Gastrocnemius medialis (tissue), 4 donors: ENCODE measurements at regions not wholly inside any gene's neighbourhood (a gene's known extent, or its start where the extent isn't known, plus 50 kb on each side); places are given as distances from the start of the nearest gene placed in this dataset.

Experiments used
- ATAC-seq, 2 donors: fragments of 150-250 bp; one replicate each; pipeline ENCODE4 v1.9.1; 2016
- DNase-seq, 2 donors: peaks; one replicate each; pipeline ENCODE4 v3.0.0-alpha.2; 2019
- H3K27ac ChIP-seq, 4 donors: fragments of 200-600 bp; sonication (generic); 1 replicate in 1 of 4; 2 replicates in 3 of 4; pipeline ENCODE4 v1.5.1; 2016 to 2018; ENCODE audit warnings: mild to moderate bottlenecking in 2 of 4, moderate library complexity in 1 of 4
- H3K27me3 ChIP-seq, 3 donors: fragments of 200-600 bp; sonication (generic) in 2 of 3; 1 replicate in 1 of 3; 2 replicates in 2 of 3; pipeline versions ENCODE4 v1.5.1 to v1.6.0; 2016 to 2019; ENCODE audit warnings: mild to moderate bottlenecking in 1 of 3, moderate library complexity in 1 of 3
- H3K36me3 ChIP-seq, 2 donors: fragments of 200-600 bp; sonication (generic) in 1 of 2; one replicate each; pipeline ENCODE4 v1.5.1; 2017 to 2018
- H3K4me1 ChIP-seq, 2 donors: fragments of 200-600 bp; sonication (generic) in 1 of 2; one replicate each; pipeline ENCODE4 v1.5.1; 2016 to 2017; ENCODE audit warnings: mild to moderate bottlenecking in 2 of 2
- H3K4me3 ChIP-seq, 4 donors: fragments of 200-600 bp; sonication (generic) in 3 of 4; 1 replicate in 1 of 4; 2 replicates in 3 of 4; pipeline ENCODE4 v1.5.1; 2016 to 2019; ENCODE audit warnings: mild to moderate bottlenecking in 2 of 4
- H3K9me3 ChIP-seq, 3 donors: fragments of 200-600 bp; sonication (generic) in 2 of 3; 1 replicate in 1 of 3; 2 replicates in 2 of 3; pipeline ENCODE4 v1.5.1; 2016 to 2019
- POLR2A ChIP-seq, 2 donors: fragments of 450-650 bp; IDR thresholded peaks; one replicate each; pipeline ENCODE4 v1.6.1; 2017; ENCODE audit warnings: antibody characterized with exemption in 2 of 2, mild to moderate bottlenecking in 2 of 2, moderate library complexity in 2 of 2
- in situ Hi-C, 4 donors: fragments of 200-750 bp; cut with MboI; loops; one replicate each; pipeline versions ENCODE4 v1.15.0 to v1.8.0; 2017; ENCODE audit warnings: low sequenced_read_pairs in 4 of 4
- intact Hi-C: fragments of 100-400 bp; cut with DNase I; formaldehyde crosslinking; loops from one replicate; pipeline ENCODE4 v1.15.1; 2023; ENCODE audit warnings: low total_unique reads
- TF ChIP-seq, protein P1 (sequence below), 5 experiments: fragments of 450-650 bp in 3 of 5; fragments of 200-600 bp in 2 of 5; sonication (generic) in 2 of 5; IDR thresholded peaks in 4 of 5; conservative IDR thresholded peaks in 1 of 5; 1 replicate in 4 of 5; 2 replicates in 1 of 5; pipeline ENCODE4 v1.5.1; 2016 to 2019; ENCODE audit warnings: antibody characterized with exemption in 5 of 5, mild to moderate bottlenecking in 3 of 5, moderate library complexity in 3 of 5

DNA sequence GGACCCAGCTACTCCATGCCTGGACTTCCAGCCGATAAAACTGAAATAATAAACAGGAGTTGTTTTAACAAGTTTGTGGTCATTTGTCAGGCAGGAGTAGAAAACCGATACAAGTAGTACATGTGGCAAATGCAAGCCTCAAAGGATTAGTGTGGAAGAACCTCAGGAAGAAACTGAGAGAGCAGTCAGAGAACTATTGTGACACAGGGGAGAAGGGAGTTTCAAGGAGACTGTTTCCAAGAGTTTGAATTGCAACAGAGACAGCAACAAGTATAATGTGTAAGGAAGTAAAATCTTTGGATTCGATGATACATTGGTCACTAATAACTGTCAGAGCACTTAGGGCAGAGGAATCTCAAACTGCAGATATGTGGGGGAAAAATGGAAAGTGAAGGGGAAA lies 450.6 kb upstream of the ARHGEF26 start:
- ATAC-seq, result peak in 1 of 2 donors; percentile 46
- TF ChIP-seq POLR2A (IDR thresholded peaks at IDR 0.05), result no peak
- TF ChIP-seq, protein P1, sequence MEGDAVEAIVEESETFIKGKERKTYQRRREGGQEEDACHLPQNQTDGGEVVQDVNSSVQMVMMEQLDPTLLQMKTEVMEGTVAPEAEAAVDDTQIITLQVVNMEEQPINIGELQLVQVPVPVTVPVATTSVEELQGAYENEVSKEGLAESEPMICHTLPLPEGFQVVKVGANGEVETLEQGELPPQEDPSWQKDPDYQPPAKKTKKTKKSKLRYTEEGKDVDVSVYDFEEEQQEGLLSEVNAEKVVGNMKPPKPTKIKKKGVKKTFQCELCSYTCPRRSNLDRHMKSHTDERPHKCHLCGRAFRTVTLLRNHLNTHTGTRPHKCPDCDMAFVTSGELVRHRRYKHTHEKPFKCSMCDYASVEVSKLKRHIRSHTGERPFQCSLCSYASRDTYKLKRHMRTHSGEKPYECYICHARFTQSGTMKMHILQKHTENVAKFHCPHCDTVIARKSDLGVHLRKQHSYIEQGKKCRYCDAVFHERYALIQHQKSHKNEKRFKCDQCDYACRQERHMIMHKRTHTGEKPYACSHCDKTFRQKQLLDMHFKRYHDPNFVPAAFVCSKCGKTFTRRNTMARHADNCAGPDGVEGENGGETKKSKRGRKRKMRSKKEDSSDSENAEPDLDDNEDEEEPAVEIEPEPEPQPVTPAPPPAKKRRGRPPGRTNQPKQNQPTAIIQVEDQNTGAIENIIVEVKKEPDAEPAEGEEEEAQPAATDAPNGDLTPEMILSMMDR (IDR thresholded peaks at IDR 0.05 in 4 of 5, conservative IDR thresholded peaks at IDR 0.05 in 1 of 5), result no peak
- H3K9me3 ChIP-seq, result no peaks in the 10 kb centered on the region
- no peak for DNase-seq
- no peaks in the 10 kb centered on the region for H3K4me1 ChIP-seq
- no peak overlapping the region for H3K4me3 ChIP-seq
- no peaks in the 10 kb centered on the region for H3K27me3 ChIP-seq
- no peak overlapping the region for H3K27ac ChIP-seq
- intact Hi-C loops, result no loop called here
- in situ Hi-C loops, result no loop called here
- no peaks in the 10 kb centered on the region for H3K36me3 ChIP-seq

DNA sequence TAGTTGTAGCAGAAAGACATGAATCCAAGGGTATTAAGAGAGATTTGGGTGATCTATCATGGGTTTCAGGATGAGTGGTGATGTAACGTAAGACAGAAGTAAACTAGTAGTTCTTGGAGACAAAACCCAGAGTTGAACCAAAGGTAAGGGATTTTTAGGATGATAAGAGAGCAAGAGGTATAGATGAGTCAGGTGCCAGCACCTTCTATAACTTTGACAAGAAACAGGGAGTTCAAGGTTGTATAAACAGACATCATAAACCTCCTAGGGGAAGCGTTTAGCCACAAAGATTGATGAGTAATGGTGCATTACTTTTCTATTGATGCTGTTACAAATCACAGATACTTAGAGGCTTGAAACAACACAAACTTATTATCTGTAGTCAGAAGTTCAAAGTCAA lies 447.3 kb upstream of the ARHGEF26 start:
- H3K4me1 ChIP-seq, result no peaks in the 10 kb centered on the region
- in situ Hi-C loops (no loop called here), intact Hi-C loops (no loop called here)
- no peaks in the 10 kb centered on the region for H3K27me3 ChIP-seq
- DNase-seq (no peak), ATAC-seq (no peak)
- TF ChIP-seq, protein P1 (IDR thresholded peaks at IDR 0.05 in 4 of 5, conservative IDR thresholded peaks at IDR 0.05 in 1 of 5), result no peak
- no peak for TF ChIP-seq POLR2A (IDR thresholded peaks at IDR 0.05)
- no peaks in the 10 kb centered on the region for H3K9me3 ChIP-seq
- no peaks in the 10 kb centered on the region for H3K36me3 ChIP-seq
- no peak overlapping the region for H3K4me3 ChIP-seq
- H3K27ac ChIP-seq, result no peak overlapping the region

DNA sequence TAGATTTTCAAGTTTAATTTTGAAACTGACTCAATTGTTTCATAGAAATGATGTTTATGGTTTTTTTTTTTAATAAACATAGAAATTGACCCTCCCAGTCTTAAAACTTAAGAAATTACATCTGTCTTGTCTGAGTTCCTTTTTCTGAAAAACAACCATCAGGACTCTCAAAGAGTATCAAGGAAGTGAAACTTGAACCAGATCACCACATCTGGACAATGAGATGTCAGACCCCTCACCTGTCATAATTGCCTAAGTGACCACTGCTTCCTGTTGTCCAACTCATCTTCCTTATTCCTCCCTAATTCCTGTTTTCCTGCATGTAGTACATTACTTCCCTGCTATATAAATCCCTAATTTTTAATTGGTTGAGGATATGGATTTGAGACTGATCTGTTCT lies 441.5 kb upstream of the ARHGEF26 start:
- DNase-seq (no peak), ATAC-seq (no peak)
- Histone ChIP-seq H3K36me3 (no peaks in the 10 kb centered on the region), H3K4me1 (no peaks in the 10 kb centered on the region), H3K27me3 (no peaks in the 10 kb centered on the region), H3K27ac (no peak overlapping the region), H3K9me3 (no peaks in the 10 kb centered on the region), H3K4me3 (no peak overlapping the region)
- TF ChIP-seq POLR2A (IDR thresholded peaks at IDR 0.05), result no peak
- in situ Hi-C loops (no loop called here), intact Hi-C loops (no loop called here)

DNA sequence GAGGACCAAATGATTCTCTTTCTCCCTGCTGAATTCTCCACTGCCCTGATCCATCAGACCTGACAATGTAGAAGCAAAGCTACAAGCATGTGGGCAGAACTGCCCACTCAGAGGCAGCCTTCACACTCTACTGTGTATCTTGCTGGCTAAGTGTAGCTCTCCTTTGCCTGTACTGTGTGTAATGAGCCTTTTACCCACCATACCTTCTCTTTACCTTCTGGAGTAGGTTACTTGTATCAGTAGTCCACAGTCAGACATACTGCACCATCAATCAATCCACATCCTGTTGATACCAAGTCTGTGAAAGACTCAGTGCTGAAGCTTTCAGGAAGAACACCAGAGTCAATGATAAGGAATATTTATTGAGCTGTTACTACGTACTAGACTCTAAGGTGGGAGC lies 440.7 kb upstream of the ARHGEF26 start:
- H3K4me3 ChIP-seq, result no peak overlapping the region
- in situ Hi-C loops (no loop called here), intact Hi-C loops (no loop called here)
- no peaks in the 10 kb centered on the region for H3K36me3 ChIP-seq
- TF ChIP-seq, protein P1 (IDR thresholded peaks at IDR 0.05 in 4 of 5, conservative IDR thresholded peaks at IDR 0.05 in 1 of 5), result no peak
- TF ChIP-seq POLR2A (IDR thresholded peaks at IDR 0.05), result no peak
- H3K27me3 ChIP-seq, result no peaks in the 10 kb centered on the region
- DNase-seq (no peak), ATAC-seq (no peak)
- H3K4me1 ChIP-seq, result no peaks in the 10 kb centered on the region
- no peak overlapping the region for H3K27ac ChIP-seq
- H3K9me3 ChIP-seq, result no peaks in the 10 kb centered on the region

DNA sequence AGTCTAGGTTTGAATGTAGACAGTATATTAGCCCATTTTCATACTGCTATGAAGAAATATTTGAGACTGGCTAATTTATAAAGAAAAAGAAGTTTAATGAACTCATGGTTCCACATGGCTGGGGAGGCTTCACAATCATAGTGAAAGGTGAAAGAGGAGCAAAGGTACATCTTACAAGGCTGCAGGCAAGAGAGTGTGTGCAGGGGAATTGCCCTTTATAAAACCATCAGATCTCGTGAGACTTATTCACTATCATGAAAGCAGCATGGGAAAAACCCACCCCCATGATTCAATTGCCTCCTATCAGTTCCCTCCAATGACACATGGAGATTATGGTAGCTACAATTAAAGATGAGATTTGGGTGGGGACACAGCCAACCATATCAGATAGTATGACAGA lies 440.1 kb upstream of the ARHGEF26 start:
- intact Hi-C loops (no loop called here), in situ Hi-C loops (no loop called here)
- H3K9me3 ChIP-seq, result no peaks in the 10 kb centered on the region
- no peak for TF ChIP-seq POLR2A (IDR thresholded peaks at IDR 0.05)
- TF ChIP-seq, protein P1 (IDR thresholded peaks at IDR 0.05 in 4 of 5, conservative IDR thresholded peaks at IDR 0.05 in 1 of 5), result no peak
- ATAC-seq (no peak), DNase-seq (no peak)
- H3K27ac ChIP-seq, result no peak overlapping the region
- no peak overlapping the region for H3K4me3 ChIP-seq
- H3K36me3 ChIP-seq, result no peaks in the 10 kb centered on the region
- H3K4me1 ChIP-seq, result no peaks in the 10 kb centered on the region
- no peaks in the 10 kb centered on the region for H3K27me3 ChIP-seq
